ENCODE measurements at regions not wholly inside any gene's neighbourhood (a gene's known extent, or its start where the extent isn't known, plus 50 kb on each side); places are given as distances from the start of the nearest gene placed in this dataset.
A peak's percentile ranks its signal among the peaks of the same experiment; 100 is the strongest.

DNA sequence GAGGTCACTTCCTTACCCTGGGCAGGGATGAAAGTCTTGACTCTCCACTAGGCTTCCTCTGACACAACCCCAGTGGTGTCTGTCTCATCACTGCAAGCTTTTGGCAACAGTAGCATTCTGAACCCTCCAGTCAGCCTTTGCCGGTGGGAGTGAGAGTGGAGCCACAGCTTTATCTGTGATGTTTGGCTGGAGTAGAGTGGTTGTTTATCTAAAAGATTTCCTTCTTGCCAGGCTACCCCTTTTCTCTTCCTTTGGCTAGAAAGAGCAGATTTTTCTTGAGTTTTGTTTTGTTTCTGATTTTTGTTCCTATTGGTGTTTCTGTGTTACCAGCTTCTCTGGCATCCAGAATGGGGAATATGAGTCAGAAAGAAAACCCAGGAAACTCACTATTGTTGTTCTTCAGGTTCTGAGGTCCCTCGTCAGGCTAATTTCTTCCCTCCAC, 98.9 kb upstream of the KIF5B start:
- Histone ChIP-seq H3K27ac (ENCODE audit: insufficient read depth, low read length) (no peak overlapping the region), H3K4me2 (ENCODE audit: extremely low read depth, insufficient read depth, low read length) (no peak overlapping the region), H4K20me1 (ENCODE audit: control insufficient read depth, extremely low read depth, insufficient read depth, low read length) (no peaks in the 10 kb centered on the region), H3K36me3 (ENCODE audit: control insufficient read depth, insufficient read depth, low read length) (no peaks in the 10 kb centered on the region), H3K9me3 (ENCODE audit: control insufficient read depth, insufficient read depth, low read depth, low read length) (no peaks in the 10 kb centered on the region), H3K4me3 (replicated peaks in 1 of 4; ENCODE audit: control extremely low read depth in 1 of 4, insufficient read depth in 1 of 4, low read depth in 3 of 4, low read length in 4 of 4) (no peak overlapping the region), H2AFZ (ENCODE audit: low read length) (no peak overlapping the region), H3K27me3 (ENCODE audit: control insufficient read depth, insufficient read depth, low read length) (no peaks in the 10 kb centered on the region), H3K9ac (ENCODE audit: insufficient read depth, low read length) (no peak overlapping the region), H3K4me1 (ENCODE audit: control insufficient read depth, extremely low read depth, insufficient read depth, low read length) (no peaks in the 10 kb centered on the region), H3K79me2 (ENCODE audit: control insufficient read depth, insufficient read depth, low read length) (no peaks in the 10 kb centered on the region)
- DNase-seq (ENCODE audit: low read depth in 2 of 2), result peak in 1 of 2 donors; percentile 79
- TF ChIP-seq, protein P1, sequence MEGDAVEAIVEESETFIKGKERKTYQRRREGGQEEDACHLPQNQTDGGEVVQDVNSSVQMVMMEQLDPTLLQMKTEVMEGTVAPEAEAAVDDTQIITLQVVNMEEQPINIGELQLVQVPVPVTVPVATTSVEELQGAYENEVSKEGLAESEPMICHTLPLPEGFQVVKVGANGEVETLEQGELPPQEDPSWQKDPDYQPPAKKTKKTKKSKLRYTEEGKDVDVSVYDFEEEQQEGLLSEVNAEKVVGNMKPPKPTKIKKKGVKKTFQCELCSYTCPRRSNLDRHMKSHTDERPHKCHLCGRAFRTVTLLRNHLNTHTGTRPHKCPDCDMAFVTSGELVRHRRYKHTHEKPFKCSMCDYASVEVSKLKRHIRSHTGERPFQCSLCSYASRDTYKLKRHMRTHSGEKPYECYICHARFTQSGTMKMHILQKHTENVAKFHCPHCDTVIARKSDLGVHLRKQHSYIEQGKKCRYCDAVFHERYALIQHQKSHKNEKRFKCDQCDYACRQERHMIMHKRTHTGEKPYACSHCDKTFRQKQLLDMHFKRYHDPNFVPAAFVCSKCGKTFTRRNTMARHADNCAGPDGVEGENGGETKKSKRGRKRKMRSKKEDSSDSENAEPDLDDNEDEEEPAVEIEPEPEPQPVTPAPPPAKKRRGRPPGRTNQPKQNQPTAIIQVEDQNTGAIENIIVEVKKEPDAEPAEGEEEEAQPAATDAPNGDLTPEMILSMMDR (conservative IDR thresholded peaks at IDR 0.05 in 1 of 2, IDR thresholded peaks at IDR 0.05 in 1 of 2; ENCODE audit: low read depth in 1 of 2, low read length in 2 of 2), result no peak
- no peak for TF ChIP-seq EZH2 (IDR thresholded peaks at IDR 0.05; ENCODE audit: low read length, missing control alignments)

DNA sequence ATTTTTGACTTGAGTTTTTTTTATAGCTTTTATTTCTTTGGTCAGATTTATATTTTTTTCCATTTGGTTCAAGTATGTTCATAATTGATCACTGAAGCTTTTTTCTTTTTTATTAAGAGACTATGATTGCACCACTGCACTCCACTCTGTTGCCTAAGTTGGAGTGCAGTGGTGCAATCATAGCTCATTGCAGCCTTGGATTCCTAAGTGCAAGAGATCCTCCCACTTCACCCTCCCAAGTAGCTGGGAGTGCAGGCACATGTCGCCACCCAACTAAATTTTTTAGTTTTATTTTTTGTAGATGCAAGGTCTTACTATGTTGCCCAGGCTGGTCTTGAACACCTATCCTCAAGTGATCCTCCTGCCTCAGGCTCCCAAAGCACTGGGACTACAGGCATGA, 97.7 kb upstream of the KIF5B start:
- H3K36me3 ChIP-seq (ENCODE audit: control insufficient read depth, insufficient read depth, low read length), result no peaks in the 10 kb centered on the region
- H3K4me2 ChIP-seq (ENCODE audit: extremely low read depth, insufficient read depth, low read length), result no peak overlapping the region
- no peaks in the 10 kb centered on the region for H3K79me2 ChIP-seq (ENCODE audit: control insufficient read depth, insufficient read depth, low read length)
- H2AFZ ChIP-seq (ENCODE audit: low read length), result no peak overlapping the region
- H3K27ac ChIP-seq (ENCODE audit: insufficient read depth, low read length), result no peak overlapping the region
- H3K27me3 ChIP-seq (ENCODE audit: control insufficient read depth, insufficient read depth, low read length), result no peaks in the 10 kb centered on the region
- no peak overlapping the region for H3K9ac ChIP-seq (ENCODE audit: insufficient read depth, low read length)
- TF ChIP-seq, protein P1 (conservative IDR thresholded peaks at IDR 0.05 in 1 of 2, IDR thresholded peaks at IDR 0.05 in 1 of 2; ENCODE audit: low read depth in 1 of 2, low read length in 2 of 2), result no peak
- no peak for TF ChIP-seq EZH2 (IDR thresholded peaks at IDR 0.05; ENCODE audit: low read length, missing control alignments)
- no peak overlapping the region for H3K4me3 ChIP-seq (replicated peaks in 1 of 4; ENCODE audit: control extremely low read depth in 1 of 4, insufficient read depth in 1 of 4, low read depth in 3 of 4, low read length in 4 of 4)
- DNase-seq (ENCODE audit: low read depth in 2 of 2), result no peak
- no peaks in the 10 kb centered on the region for H3K4me1 ChIP-seq (ENCODE audit: control insufficient read depth, extremely low read depth, insufficient read depth, low read length)
- no peaks in the 10 kb centered on the region for H4K20me1 ChIP-seq (ENCODE audit: control insufficient read depth, extremely low read depth, insufficient read depth, low read length)
- H3K9me3 ChIP-seq (ENCODE audit: control insufficient read depth, insufficient read depth, low read depth, low read length), result no peaks in the 10 kb centered on the region

DNA sequence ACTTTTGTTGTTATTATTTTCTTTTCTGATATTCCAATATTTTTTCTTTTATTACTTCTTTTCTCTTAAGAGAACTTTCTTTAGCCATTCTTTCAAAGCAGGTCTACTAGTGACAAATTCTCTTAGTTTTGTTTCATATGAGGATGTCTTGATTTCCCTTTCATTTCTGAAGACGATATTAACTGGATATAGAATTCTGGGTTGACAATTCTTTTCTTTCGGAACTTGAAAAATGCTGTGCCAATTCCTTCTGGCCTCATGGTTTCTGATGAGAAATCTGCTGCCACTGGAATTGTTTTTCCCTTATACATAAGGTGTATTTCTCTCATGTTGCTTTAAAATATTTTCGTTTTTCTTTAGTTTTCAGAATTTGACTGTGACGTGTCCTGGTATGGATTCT, 97.0 kb upstream of the KIF5B start:
- TF ChIP-seq, protein P1 (conservative IDR thresholded peaks at IDR 0.05 in 1 of 2, IDR thresholded peaks at IDR 0.05 in 1 of 2; ENCODE audit: low read depth in 1 of 2, low read length in 2 of 2), result no peak
- no peak for TF ChIP-seq EZH2 (IDR thresholded peaks at IDR 0.05; ENCODE audit: low read length, missing control alignments)
- H3K27ac ChIP-seq (ENCODE audit: insufficient read depth, low read length), result no peak overlapping the region
- no peaks in the 10 kb centered on the region for H3K79me2 ChIP-seq (ENCODE audit: control insufficient read depth, insufficient read depth, low read length)
- no peak overlapping the region for H2AFZ ChIP-seq (ENCODE audit: low read length)
- no peak overlapping the region for H3K9ac ChIP-seq (ENCODE audit: insufficient read depth, low read length)
- H3K27me3 ChIP-seq (ENCODE audit: control insufficient read depth, insufficient read depth, low read length), result no peaks in the 10 kb centered on the region
- H3K4me2 ChIP-seq (ENCODE audit: extremely low read depth, insufficient read depth, low read length), result no peak overlapping the region
- H3K9me3 ChIP-seq (ENCODE audit: control insufficient read depth, insufficient read depth, low read depth, low read length), result no peaks in the 10 kb centered on the region
- no peak for DNase-seq (ENCODE audit: low read depth in 2 of 2)
- H3K36me3 ChIP-seq (ENCODE audit: control insufficient read depth, insufficient read depth, low read length), result no peaks in the 10 kb centered on the region
- H4K20me1 ChIP-seq (ENCODE audit: control insufficient read depth, extremely low read depth, insufficient read depth, low read length), result no peaks in the 10 kb centered on the region
- H3K4me1 ChIP-seq (ENCODE audit: control insufficient read depth, extremely low read depth, insufficient read depth, low read length), result no peaks in the 10 kb centered on the region
- H3K4me3 ChIP-seq (replicated peaks in 1 of 4; ENCODE audit: control extremely low read depth in 1 of 4, insufficient read depth in 1 of 4, low read depth in 3 of 4, low read length in 4 of 4), result no peak overlapping the region
